Mesenchymal stem cell (in vitro differentiated cells and primary cell): ENCODE measurements at regions not wholly inside any gene's neighbourhood (a gene's known extent, or its start where the extent isn't known, plus 50 kb on each side); places are given as distances from the start of the nearest gene placed in this dataset.

Source experiments
- DNase-seq: peaks from one replicate; pipeline ENCODE4 v3.0.0-alpha.2; 2013
- H2AFZ ChIP-seq: one replicate; pipeline ENCODE4 v1.6.1; 2013; ENCODE audit warnings: low read depth, mild to moderate bottlenecking, control low read depth, inconsistent platforms, low read length, moderate library complexity
- H2AK5ac ChIP-seq: 2 replicates; pipeline ENCODE4 v1.6.1; 2013; ENCODE audit warnings: low read length, moderate library complexity, mild to moderate bottlenecking, inconsistent platforms; ENCODE audit not compliant: severe bottlenecking
- H2BK120ac ChIP-seq: one replicate; pipeline ENCODE4 v1.6.1; 2013; ENCODE audit warnings: low read depth, mild to moderate bottlenecking, inconsistent platforms, low read length, moderate library complexity
- H2BK12ac ChIP-seq, 2 experiments: one replicate each; pipeline ENCODE4 v1.6.1; 2013; ENCODE audit warnings: inconsistent platforms in 2 of 2, low read length in 2 of 2, mild to moderate bottlenecking in 2 of 2, moderate library complexity in 2 of 2, control low read depth in 1 of 2
- H2BK15ac ChIP-seq: one replicate; pipeline ENCODE4 v1.6.1; 2013; ENCODE audit warnings: mild to moderate bottlenecking, low read depth, inconsistent platforms; ENCODE audit not compliant: poor library complexity, severe bottlenecking
- H2BK5ac ChIP-seq: 2 replicates; pipeline ENCODE4 v1.6.1; 2013; ENCODE audit warnings: low read depth, mild to moderate bottlenecking, low read length, control low read depth, inconsistent platforms; ENCODE audit not compliant: poor library complexity, severe bottlenecking
- H3K14ac ChIP-seq, 2 experiments: one replicate each; pipeline ENCODE4 v1.6.1; 2013; ENCODE audit warnings: inconsistent platforms in 2 of 2, low read length in 2 of 2, control low read depth in 1 of 2, mild to moderate bottlenecking in 1 of 2, moderate library complexity in 1 of 2
- H3K18ac ChIP-seq, 2 experiments: one replicate each; pipeline ENCODE4 v1.6.1; 2013; ENCODE audit warnings: inconsistent platforms in 2 of 2, low read length in 2 of 2, control low read depth in 1 of 2, low read depth in 1 of 2, mild to moderate bottlenecking in 1 of 2
- H3K23ac ChIP-seq, 2 experiments: one replicate each; pipeline ENCODE4 v1.6.1; 2013; ENCODE audit warnings: inconsistent platforms in 2 of 2, low read length in 2 of 2, mild to moderate bottlenecking in 2 of 2, moderate library complexity in 2 of 2, control low read depth in 1 of 2
- H3K27ac ChIP-seq: 2 replicates; pipeline ENCODE4 v1.5.1; 2013; ENCODE audit warnings: mild to moderate bottlenecking, moderate library complexity, low read length, control low read depth, inconsistent platforms; ENCODE audit not compliant: poor library complexity, severe bottlenecking
- H3K27me3 ChIP-seq, 2 experiments: 2 replicates each; pipeline versions ENCODE4 v1.6.1 to v1.7.0; 2013; ENCODE audit warnings: low read length in 2 of 2, mild to moderate bottlenecking in 2 of 2, moderate library complexity in 2 of 2, control low read depth in 1 of 2, inconsistent platforms in 1 of 2; ENCODE audit not compliant: control insufficient read depth in 1 of 2, insufficient read depth in 1 of 2
- H3K36me3 ChIP-seq, 2 experiments: 2 replicates each; pipeline versions ENCODE4 v1.6.1 to v1.7.0; 2013; ENCODE audit warnings: low read length in 2 of 2, control low read depth in 1 of 2, inconsistent platforms in 1 of 2, low read depth in 1 of 2, mild to moderate bottlenecking in 1 of 2; ENCODE audit not compliant: insufficient read depth in 2 of 2, control insufficient read depth in 1 of 2
- H3K4ac ChIP-seq, 2 experiments: one replicate each; pipeline ENCODE4 v1.6.1; 2013; ENCODE audit warnings: inconsistent platforms in 2 of 2, low read length in 2 of 2, mild to moderate bottlenecking in 2 of 2, moderate library complexity in 2 of 2, control low read depth in 1 of 2, low read depth in 1 of 2
- H3K4me1 ChIP-seq: 2 replicates; pipeline ENCODE4 v1.6.1; 2013; ENCODE audit warnings: low read depth, low read length, control low read depth; ENCODE audit not compliant: control insufficient read depth, insufficient read depth
- H3K4me2 ChIP-seq: 2 replicates; pipeline ENCODE4 v1.6.1; 2013; ENCODE audit warnings: low read length, mild to moderate bottlenecking, inconsistent platforms; ENCODE audit not compliant: poor library complexity, severe bottlenecking
- H3K4me3 ChIP-seq, 2 experiments: 2 replicates each; pipeline versions ENCODE4 v1.5.1 to v1.7.0; 2013; ENCODE audit warnings: low read length in 2 of 2, mild to moderate bottlenecking in 2 of 2, control low read depth in 1 of 2, low read depth in 1 of 2; ENCODE audit not compliant: insufficient read depth in 1 of 2
- H3K79me1 ChIP-seq: replicated peaks from 2 replicates; pipeline ENCODE4 v1.6.1; 2013; ENCODE audit warnings: mild to moderate bottlenecking, control low read depth, low read length, inconsistent platforms; ENCODE audit not compliant: poor library complexity, severe bottlenecking
- H3K9ac ChIP-seq: 2 replicates; pipeline ENCODE4 v1.7.0; 2013; ENCODE audit warnings: mild to moderate bottlenecking, low read length, moderate library complexity
- H3K9me3 ChIP-seq: 2 replicates; pipeline ENCODE4 v1.7.0; 2013; ENCODE audit warnings: mild to moderate bottlenecking, low read length; ENCODE audit not compliant: control insufficient read depth
- H4K8ac ChIP-seq: one replicate; pipeline ENCODE4 v1.6.1; 2013; ENCODE audit warnings: inconsistent platforms, mild to moderate bottlenecking, low read length, moderate library complexity
- H4K91ac ChIP-seq: one replicate; pipeline ENCODE4 v1.6.1; 2013; ENCODE audit warnings: mild to moderate bottlenecking, low read length, inconsistent platforms
- WGBS: methylation state at CpG from one replicate; pipeline ENCODE4 v1.1.7; 2013; ENCODE audit warnings: mixed read lengths; 5-methylcytosine and 5-hydroxymethylcytosine counted together

GRCh38 chr1:5747426-5748285 lies 244.6 kb downstream of the NPHP4 start:
- no peak overlapping the region for H4K91ac ChIP-seq
- H3K23ac ChIP-seq: no peak overlapping the region
- no peaks in the 10 kb centered on the region for H3K79me1 ChIP-seq
- no peak overlapping the region for H2BK12ac ChIP-seq
- H2AK5ac ChIP-seq: no peak overlapping the region
- no peaks in the 10 kb centered on the region for H3K9me3 ChIP-seq
- no peak overlapping the region for H3K4me3 ChIP-seq
- H3K4ac ChIP-seq: no peak overlapping the region
- H2BK5ac ChIP-seq: no peak overlapping the region
- H3K9ac ChIP-seq: no peak overlapping the region
- H3K4me1 ChIP-seq: no peaks in the 10 kb centered on the region
- H3K27ac ChIP-seq: no peak overlapping the region
- H3K4me2 ChIP-seq: no peak overlapping the region
- H3K18ac ChIP-seq: no peak overlapping the region
- WGBS: 76% methylated on average over 12 of the region's 13 CpGs
- no peak overlapping the region for H4K8ac ChIP-seq
- no peak overlapping the region for H2BK120ac ChIP-seq
- H3K27me3 ChIP-seq: peaks cover 0 to 59% of the 10 kb centered on the region in 2 experiments
- H2BK15ac ChIP-seq: no peak overlapping the region
- no peak overlapping the region for H3K14ac ChIP-seq
- H2AFZ ChIP-seq: no peak overlapping the region
- H3K36me3 ChIP-seq: no peaks in the 10 kb centered on the region
- DNase-seq: no peak

- no peak overlapping the region for H2AK5ac ChIP-seq
- no peaks in the 10 kb centered on the region for H3K9me3 ChIP-seq
- H3K4me1 ChIP-seq: no peaks in the 10 kb centered on the region
- H2BK120ac ChIP-seq: no peak overlapping the region
- no peak overlapping the region for H3K4me2 ChIP-seq
- H2BK15ac ChIP-seq: no peak overlapping the region
- peak overlapping the region in 1 of 2 experiments; percentile 7 for H3K4me3 ChIP-seq
- H2AFZ ChIP-seq: no peak overlapping the region
- no peak overlapping the region for H3K9ac ChIP-seq
- H4K8ac ChIP-seq: no peak overlapping the region
- no peak overlapping the region for H3K4ac ChIP-seq
- 66% methylated on average over 15 of the region's 15 CpGs for WGBS
- H3K27ac ChIP-seq: no peak overlapping the region
- no peak overlapping the region for H4K91ac ChIP-seq
- H3K14ac ChIP-seq: no peak overlapping the region
- no peak overlapping the region for H2BK5ac ChIP-seq
- H2BK12ac ChIP-seq: no peak overlapping the region
- H3K79me1 ChIP-seq: no peaks in the 10 kb centered on the region
- H3K23ac ChIP-seq: no peak overlapping the region
- no peak overlapping the region for H3K18ac ChIP-seq
- DNase-seq: no peak
- no peaks in the 10 kb centered on the region for H3K36me3 ChIP-seq
- H3K27me3 ChIP-seq: peaks cover 0 to 54% of the 10 kb centered on the region in 2 experiments
Measured at GRCh38 chr1:5746611-5747425, 245.4 kb downstream of the NPHP4 start.

- H3K4me2 ChIP-seq: no peak overlapping the region
- no peak overlapping the region for H2AFZ ChIP-seq
- no peak overlapping the region for H4K91ac ChIP-seq
- H3K79me1 ChIP-seq: no peaks in the 10 kb centered on the region
- H3K27me3 ChIP-seq: peaks cover 0 to 49% of the 10 kb centered on the region in 2 experiments
- H2BK12ac ChIP-seq: no peak overlapping the region
- H3K23ac ChIP-seq: no peak overlapping the region
- no peak overlapping the region for H3K27ac ChIP-seq
- H3K14ac ChIP-seq: no peak overlapping the region
- no peak overlapping the region for H3K4ac ChIP-seq
- no peak overlapping the region for H3K9ac ChIP-seq
- no peak overlapping the region for H2AK5ac ChIP-seq
- H2BK5ac ChIP-seq: no peak overlapping the region
- DNase-seq: peak; percentile 3
- H4K8ac ChIP-seq: no peak overlapping the region
- H3K36me3 ChIP-seq: no peaks in the 10 kb centered on the region
- no peak overlapping the region for H3K4me3 ChIP-seq
- no peak overlapping the region for H2BK15ac ChIP-seq
- H3K4me1 ChIP-seq: no peaks in the 10 kb centered on the region
- no peak overlapping the region for H3K18ac ChIP-seq
- H3K9me3 ChIP-seq: no peaks in the 10 kb centered on the region
- no peak overlapping the region for H2BK120ac ChIP-seq
- 40% methylated on average over 21 of the region's 21 CpGs for WGBS
Measured at GRCh38 chr1:5745800-5746610, 246.2 kb downstream of the NPHP4 start.
